Inflammatory macrophage treated with lipopolysaccharide for 4 hours (primary cell): ENCODE measurements at regions not wholly inside any gene's neighbourhood (a gene's known extent, or its start where the extent isn't known, plus 50 kb on each side); places are given as distances from the start of the nearest gene placed in this dataset.
"Not testable (repeated sequence)": the region's sequence is repeated elsewhere in the genome, so short reads cannot be mapped to it uniquely, and the experiment has no call there.

Experiments
- DNase-seq: peaks from one replicate; pipeline ENCODE4 v3.0.0-alpha.2; 2020

- no peak for DNase-seq
Observed at GRCh38 chr10:117601716-117602115, 59.2 kb downstream of the EMX2 start.

DNA sequence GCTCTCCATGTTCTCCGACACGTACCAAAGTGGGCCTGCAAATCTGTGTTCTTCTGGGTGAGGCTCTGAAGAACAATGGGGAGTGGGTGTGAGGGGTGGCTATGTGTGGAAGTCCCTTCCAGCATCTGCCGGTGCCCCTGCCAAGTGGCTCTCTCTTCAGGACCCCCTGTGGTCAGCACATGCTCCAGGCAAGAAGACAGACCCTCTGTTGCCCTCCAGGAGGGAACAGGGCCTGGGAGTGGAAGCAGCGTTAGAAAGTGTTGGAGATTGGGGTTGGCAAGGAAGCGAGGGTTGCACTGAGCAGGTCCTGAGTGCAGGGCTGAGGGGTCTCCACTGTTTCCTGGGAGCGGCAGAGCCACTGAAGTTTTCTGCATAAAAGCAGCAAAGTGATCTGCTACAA is 60.5 kb downstream of the EMX2 start:
- no peak for DNase-seq

DNA sequence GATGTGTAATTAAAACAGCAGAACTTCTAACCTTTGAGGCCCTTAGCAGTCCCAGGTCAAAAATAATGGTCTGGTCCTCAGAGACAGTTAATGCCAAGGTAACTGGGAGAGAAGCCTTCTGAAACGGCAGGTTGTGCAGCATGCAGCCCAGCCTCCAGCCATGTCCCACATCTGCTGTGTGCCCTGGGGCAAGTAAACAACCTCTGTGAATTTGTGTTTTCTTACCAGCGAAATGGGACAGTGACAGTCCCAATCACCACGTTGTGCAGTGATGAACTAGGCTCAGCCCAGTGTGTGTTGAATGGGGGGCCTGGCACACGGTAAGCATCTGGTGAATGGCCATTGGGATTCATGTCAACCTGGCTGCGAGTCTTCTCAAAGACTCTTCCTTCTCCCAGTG is 61.2 kb downstream of the EMX2 start:
- DNase-seq: no peak

- no peak for DNase-seq
Observed at GRCh38 chr10:117609095-117609795, 66.7 kb downstream of the EMX2 start.

- no peak for DNase-seq
Observed at GRCh38 chr10:117609796-117610170, 67.2 kb downstream of the EMX2 start.

DNA sequence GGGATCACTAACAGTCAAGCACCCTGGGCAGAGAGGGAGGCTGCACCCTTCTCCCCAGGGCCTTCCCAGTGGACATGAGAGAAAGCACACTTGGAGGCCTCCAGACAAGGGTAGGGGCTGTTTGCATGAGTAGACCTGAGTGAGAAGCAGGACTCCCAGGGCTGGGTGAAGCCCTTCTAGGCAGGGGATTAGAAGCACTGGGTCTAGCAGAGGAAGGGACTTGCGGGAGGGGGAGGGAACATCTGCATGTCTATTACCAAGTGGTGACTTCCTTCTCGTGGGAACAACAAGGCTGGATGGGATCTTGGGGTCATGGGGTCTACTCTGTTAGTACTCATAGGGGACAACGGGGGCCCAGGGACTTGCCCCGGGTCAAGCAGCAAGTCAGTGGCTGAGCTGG is 67.8 kb downstream of the EMX2 start:
- DNase-seq: no peak

- no peak for DNase-seq
Observed at GRCh38 chr10:117612113-117612512, 69.6 kb downstream of the EMX2 start.

- no peak for DNase-seq
Observed at GRCh38 chr10:117615649-117616048, 73.1 kb downstream of the EMX2 start.

GRCh38 chr10:117616179-117616578 is 73.6 kb downstream of the EMX2 start:
- no peak for DNase-seq

GRCh38 chr10:117617086-117617485 is 74.5 kb downstream of the EMX2 start:
- no peak for DNase-seq

DNA sequence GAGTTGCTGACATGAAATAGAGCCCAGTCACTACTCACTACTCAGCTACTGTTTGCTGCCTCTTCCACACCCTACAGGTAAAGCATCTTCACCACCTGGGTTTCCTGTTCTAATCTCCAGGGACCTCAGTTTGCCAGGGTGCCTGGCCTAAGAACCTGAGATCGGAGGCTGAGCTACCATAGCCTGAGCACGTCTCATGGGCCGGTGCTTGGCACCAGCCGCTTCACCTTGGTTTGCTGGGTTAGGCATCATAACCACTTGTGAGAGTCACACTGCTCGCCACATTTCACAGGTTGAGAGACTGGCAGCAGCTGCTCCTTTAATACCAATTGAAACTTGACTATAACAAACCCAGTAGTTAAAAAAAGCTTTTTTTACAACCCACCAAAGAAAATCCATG is 75.1 kb downstream of the EMX2 start:
- no peak for DNase-seq

- DNase-seq: no peak
Observed at GRCh38 chr10:117619223-117619622, 76.7 kb downstream of the EMX2 start.

DNA sequence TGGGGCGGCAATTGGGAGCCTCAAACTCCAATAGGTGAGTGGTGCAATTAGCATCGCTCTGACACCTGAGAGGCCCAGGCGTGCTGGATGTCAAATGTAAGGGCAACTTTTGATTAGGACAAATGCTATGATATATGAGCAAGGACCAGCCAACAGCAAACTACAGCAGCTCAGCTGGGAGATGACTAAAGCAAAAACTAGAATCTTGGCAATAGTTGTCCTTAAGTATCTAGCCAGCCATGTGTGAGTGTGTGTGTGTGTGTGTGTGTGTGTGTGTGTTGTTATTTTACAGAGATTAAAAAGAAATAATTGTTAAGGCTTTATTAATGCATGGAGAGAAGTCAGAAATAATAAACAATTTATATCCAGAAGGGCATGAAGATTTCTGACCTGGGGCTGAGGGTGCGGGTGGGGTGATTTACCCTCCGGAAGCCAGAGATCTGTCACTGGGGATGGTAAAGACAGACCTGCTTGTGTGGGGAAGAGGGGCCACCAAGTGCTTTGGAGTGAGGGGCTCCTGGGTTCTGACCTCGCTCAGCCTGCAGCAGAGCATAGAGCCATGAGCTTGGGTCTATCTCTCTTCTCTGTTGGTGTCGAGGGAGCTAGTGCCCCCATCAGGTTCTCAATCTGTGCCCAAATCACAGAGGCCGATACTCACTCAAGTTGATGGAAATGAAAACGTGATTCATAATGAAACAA is 77.3 kb downstream of the EMX2 start:
- no peak for DNase-seq

GRCh38 chr10:117621196-117621595 is 78.7 kb downstream of the EMX2 start:
- DNase-seq: no peak

- no peak for DNase-seq
Observed at GRCh38 chr10:117621795-117622420, 79.4 kb downstream of the EMX2 start.

GRCh38 chr10:117622471-117623184 is 80.1 kb downstream of the EMX2 start:
- DNase-seq: no peak

DNA sequence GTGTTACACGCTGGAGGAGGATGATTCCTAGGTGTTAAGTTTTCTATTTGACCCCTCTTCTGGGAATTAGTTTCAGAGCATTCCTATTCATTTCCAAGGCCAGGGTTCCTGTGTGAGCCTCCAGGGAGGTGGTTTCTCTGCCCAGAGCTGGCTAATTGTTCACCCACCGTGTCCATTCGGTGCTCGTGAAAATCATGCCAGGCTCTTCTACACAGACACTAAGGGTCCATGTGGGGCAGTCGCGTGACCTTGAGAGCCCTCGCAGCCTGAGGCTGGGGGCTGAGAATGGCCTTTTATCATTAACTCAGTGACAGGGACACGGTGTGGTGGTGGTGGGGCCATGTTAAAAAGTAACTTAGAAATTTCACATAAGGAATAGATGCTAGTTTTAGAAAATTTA is 83.7 kb downstream of the EMX2 start:
- DNase-seq: no peak

DNA sequence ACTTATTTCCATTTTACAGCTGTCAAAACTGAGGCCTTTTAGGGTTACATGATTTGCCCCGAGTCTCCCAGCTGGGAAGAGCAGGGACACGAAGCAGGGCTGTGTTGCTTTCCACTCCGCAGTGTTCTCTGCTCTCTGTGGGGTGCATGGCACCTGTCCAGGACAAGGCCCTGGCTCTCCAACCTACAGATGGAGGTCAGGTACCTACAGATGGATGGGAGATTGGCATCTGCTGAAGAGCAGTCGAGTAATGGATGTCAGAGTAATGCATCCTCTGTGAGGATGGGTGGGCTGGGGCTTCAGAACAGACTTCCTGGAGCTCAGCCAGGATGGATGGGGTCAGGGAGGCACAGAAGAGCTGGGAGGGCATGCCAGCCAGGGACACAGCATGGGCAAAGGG is 85.0 kb downstream of the EMX2 start:
- DNase-seq: no peak

DNA sequence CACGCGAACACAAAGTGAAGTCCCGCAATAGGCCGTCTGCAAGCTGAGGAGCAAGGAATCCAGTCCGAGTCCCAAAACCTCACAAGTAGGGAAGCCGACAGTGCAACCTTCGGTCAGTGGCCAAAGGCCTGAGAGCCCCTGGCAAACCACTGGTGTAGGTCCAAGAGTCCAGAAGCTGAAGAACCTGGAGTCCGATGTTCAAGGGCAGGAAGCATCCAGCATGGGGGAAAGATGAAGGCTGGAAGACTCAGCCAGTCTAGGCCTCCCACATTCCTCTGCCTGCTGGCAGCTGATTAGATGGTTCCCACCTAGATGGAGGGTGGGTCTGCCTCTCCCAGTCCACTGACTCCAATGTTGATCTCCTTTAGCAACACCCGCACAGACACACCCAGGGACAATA is 87.2 kb downstream of the EMX2 start:
- DNase-seq: not testable (repeated sequence)

DNA sequence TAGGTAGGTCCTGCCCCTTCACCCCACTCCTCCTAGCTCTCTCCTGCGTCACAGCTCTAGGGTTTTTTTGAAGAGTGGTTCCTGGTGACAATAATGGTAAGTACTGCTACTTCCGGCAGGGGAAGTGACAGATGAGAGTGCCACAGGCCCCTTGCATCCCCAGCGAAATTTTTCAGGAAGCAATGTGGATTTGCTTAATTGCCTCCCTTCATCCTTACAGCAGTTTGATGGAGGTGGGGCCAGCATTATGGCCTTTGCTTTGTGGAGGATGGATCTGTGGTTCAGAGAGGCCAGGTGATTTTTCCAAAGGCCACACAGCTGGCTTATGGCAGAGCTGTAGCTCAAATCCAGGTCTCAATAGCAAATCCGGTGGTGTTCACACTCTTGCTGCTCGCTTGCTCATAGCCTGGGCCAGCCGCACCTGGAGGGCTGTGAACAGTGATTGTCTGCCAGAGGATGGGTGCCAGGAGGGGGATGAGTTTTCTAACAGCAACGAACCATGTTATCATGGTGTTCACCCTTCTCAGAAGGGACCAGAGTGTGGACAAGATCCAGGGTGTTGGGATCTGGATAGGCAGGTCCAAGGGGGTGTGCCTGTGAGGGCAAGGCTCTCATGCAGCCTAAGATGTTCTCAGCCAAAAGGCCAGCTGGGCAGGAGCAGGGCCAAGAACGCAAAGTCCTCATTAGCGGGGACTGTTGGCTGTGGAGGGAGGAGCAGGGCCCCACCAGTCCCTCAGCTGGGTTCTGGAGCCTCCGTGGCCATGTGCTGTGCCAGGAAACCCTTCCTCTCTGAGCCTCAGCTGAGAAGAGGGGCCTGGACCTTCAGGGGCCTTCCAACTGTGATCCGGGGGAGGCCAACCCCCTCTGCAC is 89.0 kb downstream of the EMX2 start:
- DNase-seq: no peak

- DNase-seq: no peak
Observed at GRCh38 chr10:117632406-117632805, 89.9 kb downstream of the EMX2 start.

GRCh38 chr10:117635826-117636225 is 93.3 kb downstream of the EMX2 start:
- no peak for DNase-seq

GRCh38 chr10:117638200-117638599 is 95.7 kb downstream of the EMX2 start:
- no peak for DNase-seq
